Eye (tissue), 1 donor: ENCODE measurements at regions not wholly inside any gene's neighbourhood (a gene's known extent, or its start where the extent isn't known, plus 50 kb on each side); places are given as distances from the start of the nearest gene placed in this dataset.
A peak's percentile ranks its signal among the peaks of the same experiment; 100 is the strongest.
"Not testable (repeated sequence)": the region's sequence is repeated elsewhere in the genome, so short reads cannot be mapped to it uniquely, and the experiment has no call there.

Experiments used
- DNase-seq: peaks from one replicate; pipeline ENCODE4 v3.0.0-alpha.2; 2015

DNA sequence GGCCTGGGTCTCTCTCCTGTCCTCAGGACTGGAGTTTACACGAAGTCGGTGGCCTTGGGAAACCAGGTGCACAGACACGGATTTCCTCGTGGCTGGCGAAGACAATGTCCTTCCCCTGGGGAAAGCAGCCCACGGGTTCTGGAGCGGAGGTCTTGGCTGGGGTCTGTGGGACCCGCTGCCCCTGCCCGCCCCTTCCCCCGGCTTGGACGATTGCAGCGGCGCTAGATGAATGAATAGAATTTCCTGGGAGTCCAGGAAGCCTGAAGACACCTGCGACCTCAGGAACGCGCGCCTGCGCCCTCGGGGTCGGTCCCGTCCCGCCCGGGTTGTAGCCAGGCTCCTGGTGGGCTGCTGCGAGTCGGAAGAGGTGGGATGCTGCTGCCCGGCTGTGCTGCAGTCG, 564.7 kb downstream of the TSPY10 start:
- peak; percentile 0 for DNase-seq

DNA sequence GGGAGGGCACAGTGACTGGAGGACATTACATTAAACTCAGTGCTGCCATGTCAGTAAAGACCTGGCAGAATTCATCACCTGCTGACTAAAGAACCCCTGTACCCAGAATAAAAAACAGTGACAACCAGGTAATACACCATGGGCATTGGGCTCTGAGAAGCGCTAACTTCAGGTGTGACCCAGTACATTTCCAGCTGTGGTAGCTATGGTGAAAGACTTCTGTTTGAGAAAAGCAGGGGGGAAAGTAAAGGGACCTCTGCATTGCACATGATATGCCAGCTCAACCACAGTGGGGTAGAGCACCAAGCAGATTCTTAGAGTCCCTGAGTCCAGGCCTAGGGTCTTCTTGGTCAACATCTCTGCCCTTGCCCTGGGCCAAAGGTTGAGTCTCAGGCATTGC, 578.6 kb downstream of the TSPY10 start:
- DNase-seq, result not testable (repeated sequence)
